MCF 10A (cell line): ENCODE measurements at regions not wholly inside any gene's neighbourhood (a gene's known extent, or its start where the extent isn't known, plus 50 kb on each side); places are given as distances from the start of the nearest gene placed in this dataset.

Experiments used
- BruUV-seq: library from RNA; stranded (reverse); fragments of 400-500 nt; replicated peaks from 2 replicates; lab custom pipeline; 2021; lab: Mats Ljungman, UMichigan
- CTCF ChIA-PET: fragments of 300-600 bp; sonication (Branson Sonifier 250); formaldehyde crosslinking; extraction: SDS; loops from one replicate; lab custom pipeline; 2021; ENCODE audit warnings: antibody characterized with exemption, inconsistent platforms; lab: Yijun Ruan, JAX
- POLR2A ChIA-PET: fragments of 300-600, 350-650 bp; sonication (Branson Sonifier 250); formaldehyde crosslinking; extraction: SDS; loops from one replicate; lab custom pipeline; 2020; ENCODE audit warnings: antibody characterized with exemption, inconsistent platforms; lab: Yijun Ruan, JAX
- DNase-seq: peaks from one replicate; pipeline ENCODE4 v3.0.0-alpha.2; 2018; ENCODE audit not compliant: unreplicated experiment
- H3K27ac Mint-ChIP-seq: one replicate; pipeline ENCODE4 v1.8.0; 2022; ENCODE audit warnings: mild to moderate bottlenecking, low read depth, mixed read lengths; ENCODE audit not compliant: unreplicated experiment
- H3K27me3 Mint-ChIP-seq: one replicate; pipeline ENCODE4 v1.8.0; 2022; ENCODE audit warnings: mixed read lengths; ENCODE audit not compliant: insufficient read depth, unreplicated experiment
- H3K36me3 Mint-ChIP-seq: one replicate; pipeline ENCODE4 v1.8.0; 2022; ENCODE audit warnings: mild to moderate bottlenecking, moderate library complexity, mixed read lengths; ENCODE audit not compliant: insufficient read depth, unreplicated experiment
- H3K4me1 Mint-ChIP-seq: one replicate; pipeline ENCODE4 v1.8.0; 2022; ENCODE audit warnings: mixed read lengths; ENCODE audit not compliant: insufficient read depth, unreplicated experiment
- H3K4me3 Mint-ChIP-seq: one replicate; pipeline ENCODE4 v1.8.0; 2022; ENCODE audit warnings: mild to moderate bottlenecking, moderate library complexity, mixed read lengths; ENCODE audit not compliant: unreplicated experiment
- H3K9me3 Mint-ChIP-seq: one replicate; pipeline ENCODE4 v1.8.0; 2022; ENCODE audit warnings: mixed read lengths; ENCODE audit not compliant: unreplicated experiment
- intact Hi-C: fragments of 100-400 bp; cut with micrococcal nuclease; formaldehyde crosslinking; loops from 2 replicates; pipeline ENCODE4 v1.14.1; 2022
- TF ChIP-seq, protein P1 (sequence below): fragments of 200-600 bp; IDR thresholded peaks from one replicate; pipeline ENCODE4 v1.8.0; 2022; ENCODE audit warnings: antibody characterized with exemption, mild to moderate bottlenecking; ENCODE audit not compliant: unreplicated experiment

DNA sequence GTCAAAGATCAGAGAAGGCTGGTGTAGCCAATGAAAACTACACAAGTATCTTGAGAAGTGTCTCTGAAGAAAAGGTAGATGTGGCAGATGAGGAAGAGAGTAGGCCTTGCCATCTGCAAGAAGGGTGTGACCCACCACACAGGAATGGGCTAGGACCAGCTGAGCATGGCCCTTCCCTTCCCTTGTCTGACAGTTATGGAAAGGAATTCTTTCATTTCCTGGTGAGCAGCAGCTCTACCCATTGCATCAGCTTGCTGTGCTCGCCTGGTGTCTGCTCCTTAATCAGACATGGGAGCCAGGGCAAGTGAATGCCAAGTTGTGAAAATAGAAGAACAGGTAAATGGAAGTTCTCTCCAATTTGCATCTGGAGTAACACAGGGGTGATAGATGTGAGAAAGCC lies 145.2 kb upstream of the KRR1 start:
- intact Hi-C loops: loop anchor here (2.0 kb wide), 1 partner anchor 34 kb away; no protein-coding TSS in a partner anchor
- ChIA-PET CTCF (interaction anchor here (0.6 to 1.4 kb wide), 3 partner anchors 32 to 691 kb away, joined by 3 to 6 read pairs (median 4); partner anchors contain the start of gene PHLDA1), POLR2A (interaction anchor here (0.6 to 3.1 kb wide), 5 partner anchors 11 to 375 kb away, joined by 3 to 21 read pairs (median 3); partner anchors contain the start of gene PHLDA1)
- peak; percentile 89 for DNase-seq
- Mint-ChIP-seq H3K36me3 (no peaks in the 10 kb centered on the region), H3K4me3 (no peak overlapping the region), H3K27ac (peak overlapping the region; percentile 85), H3K27me3 (no peaks in the 10 kb centered on the region), H3K4me1 (peaks cover 26% of the 10 kb centered on the region), H3K9me3 (peaks cover 8% of the 10 kb centered on the region)
- TF ChIP-seq, protein P1, sequence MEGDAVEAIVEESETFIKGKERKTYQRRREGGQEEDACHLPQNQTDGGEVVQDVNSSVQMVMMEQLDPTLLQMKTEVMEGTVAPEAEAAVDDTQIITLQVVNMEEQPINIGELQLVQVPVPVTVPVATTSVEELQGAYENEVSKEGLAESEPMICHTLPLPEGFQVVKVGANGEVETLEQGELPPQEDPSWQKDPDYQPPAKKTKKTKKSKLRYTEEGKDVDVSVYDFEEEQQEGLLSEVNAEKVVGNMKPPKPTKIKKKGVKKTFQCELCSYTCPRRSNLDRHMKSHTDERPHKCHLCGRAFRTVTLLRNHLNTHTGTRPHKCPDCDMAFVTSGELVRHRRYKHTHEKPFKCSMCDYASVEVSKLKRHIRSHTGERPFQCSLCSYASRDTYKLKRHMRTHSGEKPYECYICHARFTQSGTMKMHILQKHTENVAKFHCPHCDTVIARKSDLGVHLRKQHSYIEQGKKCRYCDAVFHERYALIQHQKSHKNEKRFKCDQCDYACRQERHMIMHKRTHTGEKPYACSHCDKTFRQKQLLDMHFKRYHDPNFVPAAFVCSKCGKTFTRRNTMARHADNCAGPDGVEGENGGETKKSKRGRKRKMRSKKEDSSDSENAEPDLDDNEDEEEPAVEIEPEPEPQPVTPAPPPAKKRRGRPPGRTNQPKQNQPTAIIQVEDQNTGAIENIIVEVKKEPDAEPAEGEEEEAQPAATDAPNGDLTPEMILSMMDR: no peak
- BruUV-seq: no TSS peak

DNA sequence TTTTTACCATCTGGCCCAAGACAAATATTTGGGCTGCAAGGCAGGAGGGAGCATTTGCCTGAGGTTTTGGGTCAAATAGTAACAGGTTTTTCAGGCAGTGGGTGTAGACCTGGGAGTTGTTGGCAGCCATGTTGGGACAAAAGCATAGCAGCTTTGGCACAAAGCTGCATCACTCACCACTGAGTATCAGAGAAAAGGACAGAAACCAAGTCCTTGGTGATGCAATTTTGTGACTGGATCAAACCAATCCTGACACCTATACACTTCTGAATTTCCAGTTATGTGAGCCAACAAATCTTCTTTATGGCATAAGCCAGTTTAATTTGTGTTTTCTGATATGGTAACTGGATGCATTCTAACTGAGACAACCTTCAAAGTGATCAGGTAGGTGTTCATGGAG lies 144.8 kb upstream of the KRR1 start:
- Mint-ChIP-seq H3K4me1 (peaks cover 29% of the 10 kb centered on the region), H3K9me3 (peaks cover 8% of the 10 kb centered on the region), H3K27ac (peak overlapping the region; percentile 85), H3K36me3 (no peaks in the 10 kb centered on the region), H3K4me3 (no peak overlapping the region), H3K27me3 (no peaks in the 10 kb centered on the region)
- peak; percentile 26 for DNase-seq
- ChIA-PET POLR2A (interaction anchor here (0.6 to 3.1 kb wide), 5 partner anchors 11 to 375 kb away, joined by 3 to 21 read pairs (median 3); partner anchors contain the start of gene PHLDA1), CTCF (interaction anchor here (0.6 to 1.1 kb wide), 2 partner anchors 375 to 691 kb away, joined by 3 to 4 read pairs; partner anchors contain the start of gene PHLDA1)
- TF ChIP-seq, protein P1: no peak
- TSS peak; percentile 52 for BruUV-seq
- intact Hi-C loops: loop anchor here (2.0 kb wide), 1 partner anchor 35 kb away; no protein-coding TSS in a partner anchor

DNA sequence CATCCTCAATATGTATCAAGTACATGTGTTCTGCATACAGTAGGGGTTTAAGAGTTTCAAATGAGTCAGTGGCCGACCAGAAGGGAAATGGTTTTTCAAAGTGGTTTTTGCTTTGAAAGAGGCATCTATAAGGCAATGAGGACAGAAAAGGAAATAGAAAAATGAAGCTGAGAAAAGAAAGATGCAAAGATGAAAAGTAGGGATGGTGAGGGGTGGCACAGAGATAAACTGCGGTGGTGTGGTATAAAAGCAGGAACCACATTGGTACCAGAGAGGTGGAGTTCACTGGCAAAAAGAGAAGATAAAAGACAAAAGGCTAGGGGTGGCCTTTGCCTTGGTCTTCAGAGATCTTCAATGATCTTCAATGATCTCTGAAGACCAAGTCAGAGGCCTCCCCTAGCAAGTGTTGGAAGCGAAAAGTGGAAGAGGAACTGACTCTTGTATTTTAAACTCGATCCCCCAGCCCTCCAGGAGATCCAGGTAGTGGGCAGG lies 144.0 kb upstream of the KRR1 start:
- H3K4me3 Mint-ChIP-seq: no peak overlapping the region
- H3K36me3 Mint-ChIP-seq: no peaks in the 10 kb centered on the region
- TF ChIP-seq, protein P1: no peak
- peaks cover 33% of the 10 kb centered on the region for H3K4me1 Mint-ChIP-seq
- H3K27ac Mint-ChIP-seq: peak overlapping the region; percentile 85
- intact Hi-C loops: no loop called here
- no peak for DNase-seq
- POLR2A ChIA-PET: interaction anchor here (1.2 to 1.5 kb wide), 2 partner anchors 16 to 376 kb away, joined by 3 to 4 read pairs; partner anchors contain the start of gene PHLDA1
- peaks cover 11% of the 10 kb centered on the region for H3K9me3 Mint-ChIP-seq
- CTCF ChIA-PET: no interaction called here
- no TSS peak for BruUV-seq
- no peaks in the 10 kb centered on the region for H3K27me3 Mint-ChIP-seq

DNA sequence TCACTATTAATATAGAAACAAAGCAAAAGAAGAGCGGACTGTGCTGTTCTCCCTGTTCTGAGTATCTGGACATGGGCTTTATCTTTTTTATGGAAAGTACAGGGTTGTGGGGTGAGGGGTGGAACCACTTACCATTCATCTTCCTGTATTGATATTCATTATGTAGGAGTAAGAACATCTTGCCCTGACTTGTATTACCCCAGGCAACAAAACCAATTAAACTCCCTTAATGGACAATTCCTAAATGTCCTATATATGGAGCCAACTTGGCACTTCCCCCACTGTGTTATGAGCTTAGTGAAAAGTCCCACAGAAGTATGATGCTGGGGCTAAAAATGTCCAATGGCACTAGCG lies 139.9 kb upstream of the KRR1 start:
- ChIA-PET CTCF (interaction anchor here (0.9 to 1.3 kb wide), 2 partner anchors 10 kb away, joined by 3 read pairs; no protein-coding TSS in a partner anchor), POLR2A (interaction anchor here (0.8 to 2.0 kb wide), 3 partner anchors 7 to 70 kb away, joined by 3 to 16 read pairs (median 3); no protein-coding TSS in a partner anchor)
- Mint-ChIP-seq H3K4me1 (peaks cover 20% of the 10 kb centered on the region), H3K27ac (no peak overlapping the region), H3K36me3 (no peaks in the 10 kb centered on the region), H3K27me3 (no peaks in the 10 kb centered on the region), H3K9me3 (peaks cover 17% of the 10 kb centered on the region), H3K4me3 (no peak overlapping the region)
- TF ChIP-seq, protein P1: no peak
- peak; percentile 14 for DNase-seq
- intact Hi-C loops: no loop called here
- BruUV-seq: no TSS peak
